Nephron (organoid): ENCODE measurements at regions not wholly inside any gene's neighbourhood (a gene's known extent, or its start where the extent isn't known, plus 50 kb on each side); places are given as distances from the start of the nearest gene placed in this dataset.

Experiments
- H3K27ac Mint-ChIP-seq, 3 experiments: 2 replicates each; pipeline ENCODE4 v1.8.0; 2020; ENCODE audit warnings: mixed read lengths in 3 of 3, mild to moderate bottlenecking in 2 of 3, moderate library complexity in 1 of 3
- H3K27me3 Mint-ChIP-seq: 2 replicates; pipeline ENCODE4 v1.8.0; 2021; ENCODE audit warnings: low read depth, mild to moderate bottlenecking, moderate library complexity, mixed read lengths
- H3K36me3 Mint-ChIP-seq: 2 replicates; pipeline ENCODE4 v1.8.0; 2020; ENCODE audit warnings: low read depth, mixed read lengths
- H3K4me1 Mint-ChIP-seq: 2 replicates; pipeline ENCODE4 v1.8.0; 2020; ENCODE audit warnings: mixed read lengths
- H3K4me3 Mint-ChIP-seq, 3 experiments: 2 replicates each; pipeline ENCODE4 v1.8.0; 2020; ENCODE audit warnings: mild to moderate bottlenecking in 3 of 3, mixed read lengths in 3 of 3, moderate library complexity in 2 of 3
- H3K9me3 Mint-ChIP-seq: 2 replicates; pipeline ENCODE4 v1.8.0; 2020; ENCODE audit warnings: mixed read lengths
- CTCF ChIP-seq, 3 experiments: fragments of 200-600 bp; sonication (generic); IDR thresholded peaks; one replicate each; pipeline ENCODE4 v1.5.0; 2021; ENCODE audit warnings: antibody characterized with exemption in 3 of 3; ENCODE audit not compliant: unreplicated experiment in 3 of 3

DNA sequence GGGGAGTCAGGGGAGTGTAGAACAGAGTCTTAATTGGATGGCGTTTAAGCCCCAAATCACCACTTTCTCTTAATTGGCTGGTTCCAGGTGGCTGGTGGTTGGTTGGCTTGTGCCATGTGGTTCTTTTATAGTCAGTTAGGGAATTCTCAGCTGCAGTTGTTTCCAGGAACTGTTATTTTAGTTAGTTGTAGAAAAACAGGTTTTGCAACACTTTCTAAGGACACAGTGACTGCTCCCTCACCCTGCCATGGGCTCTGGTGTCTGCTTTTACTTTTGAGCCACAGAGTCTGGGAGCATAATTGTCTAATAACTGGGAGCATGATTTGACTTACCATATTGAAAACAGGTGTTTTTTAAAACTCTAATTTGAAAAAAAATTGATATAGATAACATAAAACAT lies 75.8 kb upstream of the PCDH18 start:
- Mint-ChIP-seq H3K9me3 (no peaks in the 10 kb centered on the region), H3K27me3 (peaks cover 3% of the 10 kb centered on the region), H3K36me3 (no peaks in the 10 kb centered on the region), H3K4me1 (peaks cover 34% of the 10 kb centered on the region), H3K4me3 (no peak overlapping the region), H3K27ac (peak overlapping the region; percentile 47 to 60 (median 49))
- no peak for TF ChIP-seq CTCF (IDR thresholded peaks at IDR 0.05; ENCODE audit: unreplicated experiment in 3 of 3)

GRCh38 chr4:137602436-137602835 lies 70.1 kb upstream of the PCDH18 start:
- TF ChIP-seq CTCF (IDR thresholded peaks at IDR 0.05; ENCODE audit: unreplicated experiment in 3 of 3): no peak
- no peaks in the 10 kb centered on the region for H3K27me3 Mint-ChIP-seq

DNA sequence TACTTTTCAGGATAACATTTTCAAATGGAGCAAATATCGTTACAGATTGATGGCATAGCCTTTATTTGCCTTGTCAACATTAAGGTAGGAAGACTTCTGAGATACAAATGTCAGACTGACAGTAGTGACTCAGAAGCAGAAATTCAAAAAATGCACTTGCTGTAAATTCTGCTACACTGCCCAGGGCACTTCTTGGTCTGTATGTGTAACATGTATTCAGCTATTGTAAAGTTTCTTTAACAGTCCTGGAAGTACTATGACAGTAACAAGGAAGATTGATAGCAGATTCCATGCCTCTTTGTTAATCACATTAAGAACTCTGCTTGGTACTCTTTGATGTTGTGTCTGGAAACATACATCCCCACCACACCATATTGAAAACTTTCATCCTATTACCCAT lies 69.6 kb upstream of the PCDH18 start:
- Mint-ChIP-seq H3K27ac (peak overlapping the region; percentile 40 to 96 (median 51)), H3K9me3 (no peaks in the 10 kb centered on the region), H3K4me3 (no peak overlapping the region), H3K27me3 (no peaks in the 10 kb centered on the region), H3K4me1 (peaks cover 38% of the 10 kb centered on the region), H3K36me3 (no peaks in the 10 kb centered on the region)
- TF ChIP-seq CTCF (IDR thresholded peaks at IDR 0.05; ENCODE audit: unreplicated experiment in 3 of 3): no peak

More at GRCh38 chr4:137602436-137602835, 70.1 kb upstream of the PCDH18 start:
- Mint-ChIP-seq H3K4me3 (peak overlapping the region in 1 of 3 experiments; percentile 15), H3K9me3 (no peaks in the 10 kb centered on the region), H3K36me3 (no peaks in the 10 kb centered on the region), H3K27ac (peak overlapping the region; percentile 40 to 96 (median 51)), H3K4me1 (peaks cover 38% of the 10 kb centered on the region)

DNA sequence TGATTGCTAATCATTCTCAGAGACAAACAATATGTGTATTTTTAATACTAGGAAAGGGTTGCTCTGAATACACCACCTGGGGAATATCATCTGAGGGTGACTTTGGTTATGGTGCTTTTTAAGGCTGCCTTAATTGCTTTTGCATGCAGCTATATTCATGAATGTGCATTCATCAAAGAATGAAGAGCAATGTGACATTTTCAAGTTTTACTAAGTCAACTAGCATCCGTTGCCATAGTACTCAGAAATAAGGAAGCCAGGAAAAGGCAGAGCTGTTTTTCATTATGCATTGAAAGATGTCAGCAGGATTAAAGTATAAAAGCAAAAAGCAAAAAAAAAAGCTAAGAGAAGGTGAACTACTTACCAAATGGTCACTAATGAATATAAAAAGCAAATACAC lies 67.4 kb upstream of the PCDH18 start:
- no peaks in the 10 kb centered on the region for H3K27me3 Mint-ChIP-seq
- no peak overlapping the region for H3K4me3 Mint-ChIP-seq
- TF ChIP-seq CTCF (IDR thresholded peaks at IDR 0.05; ENCODE audit: unreplicated experiment in 3 of 3): no peak
- peaks cover 3% of the 10 kb centered on the region for H3K9me3 Mint-ChIP-seq
- H3K4me1 Mint-ChIP-seq: peaks cover 38% of the 10 kb centered on the region
- H3K27ac Mint-ChIP-seq: peak overlapping the region; percentile 5 to 43 (median 41)
- no peaks in the 10 kb centered on the region for H3K36me3 Mint-ChIP-seq

DNA sequence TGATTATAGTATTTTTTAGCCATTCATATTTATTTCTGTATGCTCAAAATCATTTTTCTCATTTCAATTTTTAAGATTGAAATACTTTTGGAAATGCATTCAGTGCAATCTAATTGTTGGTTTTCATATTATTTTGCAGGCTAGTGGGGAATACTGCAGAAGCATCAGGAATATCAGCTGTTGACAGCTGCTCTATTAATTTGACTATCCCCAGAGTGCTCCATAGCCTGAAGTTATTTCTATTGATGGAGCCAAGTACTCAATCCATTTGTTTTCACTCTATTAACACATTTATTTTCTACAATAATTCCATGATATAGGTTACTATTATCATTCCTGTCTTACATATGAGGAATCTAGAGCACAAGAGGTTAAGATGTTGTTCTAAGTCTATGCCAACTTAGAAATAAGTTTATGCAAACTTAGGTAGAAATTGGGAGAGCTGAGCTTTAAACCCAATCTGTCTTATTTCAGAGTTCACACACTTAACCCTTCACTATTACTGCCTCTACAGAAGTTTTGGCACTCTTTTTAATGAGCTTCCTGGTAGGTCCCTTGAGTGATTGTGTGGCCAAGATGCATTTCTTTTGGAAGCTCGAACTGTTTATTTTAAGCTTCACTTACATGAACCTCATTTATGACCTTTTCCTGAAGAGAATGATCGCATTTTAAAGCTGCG lies 65.6 kb upstream of the PCDH18 start:
- Mint-ChIP-seq H3K4me3 (no peak overlapping the region), H3K36me3 (no peaks in the 10 kb centered on the region), H3K4me1 (peaks cover 32% of the 10 kb centered on the region), H3K27me3 (no peaks in the 10 kb centered on the region), H3K9me3 (peaks cover 3% of the 10 kb centered on the region), H3K27ac (peak overlapping the region; percentile 16 to 81 (median 26))
- no peak for TF ChIP-seq CTCF (IDR thresholded peaks at IDR 0.05; ENCODE audit: unreplicated experiment in 3 of 3)

GRCh38 chr4:137587796-137588195 lies 55.5 kb upstream of the PCDH18 start:
- TF ChIP-seq CTCF (IDR thresholded peaks at IDR 0.05; ENCODE audit: unreplicated experiment in 3 of 3): no peak
- H3K27me3 Mint-ChIP-seq: no peaks in the 10 kb centered on the region

More at GRCh38 chr4:137587796-137588195, 55.5 kb upstream of the PCDH18 start:
- no peaks in the 10 kb centered on the region for H3K4me1 Mint-ChIP-seq
- peak overlapping the region in 1 of 3 experiments; percentile 33 for H3K27ac Mint-ChIP-seq
- H3K36me3 Mint-ChIP-seq: no peaks in the 10 kb centered on the region
- no peaks in the 10 kb centered on the region for H3K9me3 Mint-ChIP-seq
- H3K4me3 Mint-ChIP-seq: no peak overlapping the region
